Mesodermal cell (in vitro differentiated cells): ENCODE measurements at regions not wholly inside any gene's neighbourhood (a gene's known extent, or its start where the extent isn't known, plus 50 kb on each side); places are given as distances from the start of the nearest gene placed in this dataset.

Experiments
- H3K27ac ChIP-seq: 2 replicates; pipeline ENCODE4 v1.7.0; 2013; ENCODE audit warnings: mild to moderate bottlenecking, low read depth, low read length, moderate library complexity; ENCODE audit not compliant: severe bottlenecking
- H3K36me3 ChIP-seq: 2 replicates; pipeline ENCODE4 v1.7.1; 2013; ENCODE audit warnings: mild to moderate bottlenecking, low read length, moderate library complexity; ENCODE audit not compliant: control insufficient read depth, insufficient read depth
- H3K4me1 ChIP-seq: one replicate; pipeline ENCODE4 v1.7.1; 2013; ENCODE audit warnings: mild to moderate bottlenecking, low read length; ENCODE audit not compliant: insufficient read depth, control insufficient read depth, poor library complexity, severe bottlenecking
- H3K4me3 ChIP-seq: 2 replicates; pipeline ENCODE4 v1.7.0; 2013; ENCODE audit warnings: low read length, control low read depth, mild to moderate bottlenecking; ENCODE audit not compliant: insufficient read depth, poor library complexity, severe bottlenecking; ENCODE audit errors: extremely low read depth
- H3K9me3 ChIP-seq: 2 replicates; pipeline ENCODE4 v1.7.1; 2013; ENCODE audit warnings: mild to moderate bottlenecking, low read length, moderate library complexity; ENCODE audit not compliant: control insufficient read depth
- WGBS, 2 experiments: methylation state at CpG; one replicate each; pipeline ENCODE4 v1.1.5; 2013; ENCODE audit warnings: missing lambda C conversion rate in 2 of 2; ENCODE audit not compliant: insufficient coverage in 2 of 2; 5-methylcytosine and 5-hydroxymethylcytosine counted together

GRCh38 chr17:68661265-68662036, 60.3 kb upstream of the FAM20A start:
- Histone ChIP-seq H3K4me1 (no peaks in the 10 kb centered on the region), H3K36me3 (no peaks in the 10 kb centered on the region), H3K9me3 (no peaks in the 10 kb centered on the region), H3K4me3 (no peak overlapping the region), H3K27ac (no peak overlapping the region)
- 10 to 47% methylated on average over 2 of the region's 3 CpGs for WGBS, 2 experiments

- WGBS, 2 experiments: 80 to 100% methylated on average over 1 of the region's 3 CpGs
- H3K4me1 ChIP-seq: no peaks in the 10 kb centered on the region
- H3K36me3 ChIP-seq: no peaks in the 10 kb centered on the region
- H3K4me3 ChIP-seq: no peak overlapping the region
- H3K27ac ChIP-seq: no peak overlapping the region
- H3K9me3 ChIP-seq: no peaks in the 10 kb centered on the region
Observed at GRCh38 chr17:68660302-68660701, 59.1 kb upstream of the FAM20A start.

- H3K36me3 ChIP-seq: no peaks in the 10 kb centered on the region
- H3K4me3 ChIP-seq: no peak overlapping the region
- H3K9me3 ChIP-seq: no peaks in the 10 kb centered on the region
- no peak overlapping the region for H3K27ac ChIP-seq
- no peaks in the 10 kb centered on the region for H3K4me1 ChIP-seq
- 80 to 95% methylated on average over 3 of the region's 7 CpGs for WGBS, 2 experiments
Observed at GRCh38 chr17:68658999-68659780, 58.0 kb upstream of the FAM20A start.

GRCh38 chr17:68657576-68657975, 56.4 kb upstream of the FAM20A start:
- Histone ChIP-seq H3K9me3 (no peaks in the 10 kb centered on the region), H3K36me3 (no peaks in the 10 kb centered on the region), H3K4me3 (no peak overlapping the region), H3K4me1 (no peaks in the 10 kb centered on the region), H3K27ac (no peak overlapping the region)
- WGBS, 2 experiments: 78% methylated on average over 1 of the region's 2 CpGs; no CpG with 5 or more reads in 1 of the 2 experiments

GRCh38 chr17:68657166-68657565, 56.0 kb upstream of the FAM20A start:
- Histone ChIP-seq H3K27ac (no peak overlapping the region), H3K9me3 (no peaks in the 10 kb centered on the region), H3K36me3 (no peaks in the 10 kb centered on the region), H3K4me3 (no peak overlapping the region), H3K4me1 (no peaks in the 10 kb centered on the region)
- WGBS, 2 experiments: 90 to 91% methylated on average over 2 to 3 of the region's 4 CpGs

- WGBS, 2 experiments: 79 to 100% methylated on average over 2 of the region's 4 CpGs
- Histone ChIP-seq H3K27ac (no peak overlapping the region), H3K4me1 (no peaks in the 10 kb centered on the region), H3K4me3 (no peak overlapping the region), H3K9me3 (no peaks in the 10 kb centered on the region), H3K36me3 (no peaks in the 10 kb centered on the region)
Observed at GRCh38 chr17:68656666-68657065, 55.5 kb upstream of the FAM20A start.
